KMS-11 (cell line): ENCODE measurements at regions not wholly inside any gene's neighbourhood (a gene's known extent, or its start where the extent isn't known, plus 50 kb on each side); places are given as distances from the start of the nearest gene placed in this dataset.

Experiments
- H2AFZ ChIP-seq: fragments of 200-600 bp; sonication (generic); 2 replicates; pipeline ENCODE4 v1.6.1; 2016; ENCODE audit warnings: antibody characterized with exemption, mixed run types, low read depth
- H3K27ac ChIP-seq: fragments of 200-600 bp; sonication (generic); 2 replicates; pipeline ENCODE4 v1.6.1; 2016; ENCODE audit warnings: mild to moderate bottlenecking, mixed run types
- H3K27me3 ChIP-seq: fragments of 200-600 bp; sonication (generic); 2 replicates; pipeline ENCODE4 v1.6.1; 2017; ENCODE audit warnings: mild to moderate bottlenecking, low read depth, mixed run types, moderate library complexity; ENCODE audit not compliant: insufficient read depth
- H3K36me3 ChIP-seq: fragments of 200-600 bp; sonication (generic); 2 replicates; pipeline ENCODE4 v1.6.1; 2017; ENCODE audit warnings: mild to moderate bottlenecking, mixed run types; ENCODE audit not compliant: insufficient read depth
- H3K4me1 ChIP-seq: fragments of 200-600 bp; sonication (generic); 2 replicates; pipeline ENCODE4 v1.6.1; 2016; ENCODE audit warnings: mild to moderate bottlenecking, low read depth, mixed run types; ENCODE audit not compliant: poor library complexity, severe bottlenecking
- H3K4me2 ChIP-seq: fragments of 200-600 bp; sonication (generic); 2 replicates; pipeline ENCODE4 v1.7.0; 2016; ENCODE audit warnings: mild to moderate bottlenecking, mixed run types
- H3K4me3 ChIP-seq: fragments of 200-600 bp; sonication (generic); IDR thresholded peaks from 2 replicates; pipeline ENCODE4 v1.6.1; 2017; ENCODE audit warnings: low read depth, low read length, mixed read lengths; ENCODE audit not compliant: insufficient read depth
- H3K79me2 ChIP-seq: fragments of 200-600 bp; sonication (generic); 2 replicates; pipeline ENCODE4 v1.6.1; 2016; ENCODE audit warnings: low read depth, mixed run types; ENCODE audit not compliant: insufficient read depth
- H3K9ac ChIP-seq: fragments of 200-600 bp; sonication (generic); 2 replicates; pipeline ENCODE4 v1.6.1; 2016; ENCODE audit warnings: mild to moderate bottlenecking, mixed run types
- H4K20me1 ChIP-seq: fragments of 200-600 bp; sonication (generic); 2 replicates; pipeline ENCODE4 v1.6.1; 2016; ENCODE audit warnings: mild to moderate bottlenecking, mixed run types; ENCODE audit not compliant: insufficient read depth
- TF ChIP-seq, protein P1 (sequence below): fragments of 200-600 bp; sonication (generic); conservative IDR thresholded peaks from 2 replicates; pipeline ENCODE4 v1.6.1; 2017; ENCODE audit warnings: low read depth, mild to moderate bottlenecking, antibody characterized with exemption, low read length, moderate library complexity, mixed read lengths

GRCh38 chr18:76679945-76680344 lies 142.4 kb upstream of the ZNF236 start:
- Histone ChIP-seq H3K9ac (no peak overlapping the region), H3K4me3 (no peak overlapping the region), H3K27ac (no peak overlapping the region), H3K79me2 (no peaks in the 10 kb centered on the region), H2AFZ (no peak overlapping the region), H3K4me2 (no peak overlapping the region), H3K27me3 (no peaks in the 10 kb centered on the region), H3K4me1 (no peaks in the 10 kb centered on the region), H3K36me3 (no peaks in the 10 kb centered on the region), H4K20me1 (no peaks in the 10 kb centered on the region)
- TF ChIP-seq, protein P1, sequence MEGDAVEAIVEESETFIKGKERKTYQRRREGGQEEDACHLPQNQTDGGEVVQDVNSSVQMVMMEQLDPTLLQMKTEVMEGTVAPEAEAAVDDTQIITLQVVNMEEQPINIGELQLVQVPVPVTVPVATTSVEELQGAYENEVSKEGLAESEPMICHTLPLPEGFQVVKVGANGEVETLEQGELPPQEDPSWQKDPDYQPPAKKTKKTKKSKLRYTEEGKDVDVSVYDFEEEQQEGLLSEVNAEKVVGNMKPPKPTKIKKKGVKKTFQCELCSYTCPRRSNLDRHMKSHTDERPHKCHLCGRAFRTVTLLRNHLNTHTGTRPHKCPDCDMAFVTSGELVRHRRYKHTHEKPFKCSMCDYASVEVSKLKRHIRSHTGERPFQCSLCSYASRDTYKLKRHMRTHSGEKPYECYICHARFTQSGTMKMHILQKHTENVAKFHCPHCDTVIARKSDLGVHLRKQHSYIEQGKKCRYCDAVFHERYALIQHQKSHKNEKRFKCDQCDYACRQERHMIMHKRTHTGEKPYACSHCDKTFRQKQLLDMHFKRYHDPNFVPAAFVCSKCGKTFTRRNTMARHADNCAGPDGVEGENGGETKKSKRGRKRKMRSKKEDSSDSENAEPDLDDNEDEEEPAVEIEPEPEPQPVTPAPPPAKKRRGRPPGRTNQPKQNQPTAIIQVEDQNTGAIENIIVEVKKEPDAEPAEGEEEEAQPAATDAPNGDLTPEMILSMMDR = no peak

- TF ChIP-seq, protein P1 = no peak
- Histone ChIP-seq H3K27ac (no peak overlapping the region), H4K20me1 (no peaks in the 10 kb centered on the region)
Observed at GRCh38 chr18:76679259-76679658, 143.1 kb upstream of the ZNF236 start.

DNA sequence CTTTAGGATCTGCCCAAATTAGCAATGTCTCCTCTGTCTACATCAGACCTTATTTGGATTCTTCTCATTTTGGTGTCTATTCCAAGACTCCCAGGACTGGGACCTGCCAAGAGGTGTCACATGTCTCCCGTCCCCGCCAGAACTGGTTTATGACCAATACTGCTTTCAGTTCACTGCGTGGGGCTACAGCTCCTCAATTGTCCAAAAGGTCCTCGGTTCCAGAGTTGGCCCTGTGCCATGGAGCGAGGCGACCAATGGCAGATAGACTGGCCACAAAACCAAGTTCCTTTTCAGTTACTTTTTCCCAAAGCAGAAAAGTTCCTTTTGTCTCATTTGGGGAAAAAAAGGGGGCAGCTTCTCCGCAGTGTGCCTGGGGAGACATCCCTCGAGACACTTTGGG lies 144.1 kb upstream of the ZNF236 start:
- Histone ChIP-seq H2AFZ (no peak overlapping the region), H4K20me1 (no peaks in the 10 kb centered on the region), H3K36me3 (no peaks in the 10 kb centered on the region), H3K27ac (no peak overlapping the region), H3K9ac (no peak overlapping the region), H3K27me3 (no peaks in the 10 kb centered on the region), H3K4me2 (no peak overlapping the region), H3K4me1 (no peaks in the 10 kb centered on the region), H3K4me3 (no peak overlapping the region), H3K79me2 (no peaks in the 10 kb centered on the region)
- TF ChIP-seq, protein P1 = no peak

More at GRCh38 chr18:76679259-76679658, 143.1 kb upstream of the ZNF236 start:
- H3K79me2 ChIP-seq = no peaks in the 10 kb centered on the region
- H3K4me1 ChIP-seq = no peaks in the 10 kb centered on the region
- no peak overlapping the region for H2AFZ ChIP-seq
- no peaks in the 10 kb centered on the region for H3K27me3 ChIP-seq
- H3K4me3 ChIP-seq = no peak overlapping the region
- no peaks in the 10 kb centered on the region for H3K36me3 ChIP-seq
- no peak overlapping the region for H3K4me2 ChIP-seq
- no peak overlapping the region for H3K9ac ChIP-seq

DNA sequence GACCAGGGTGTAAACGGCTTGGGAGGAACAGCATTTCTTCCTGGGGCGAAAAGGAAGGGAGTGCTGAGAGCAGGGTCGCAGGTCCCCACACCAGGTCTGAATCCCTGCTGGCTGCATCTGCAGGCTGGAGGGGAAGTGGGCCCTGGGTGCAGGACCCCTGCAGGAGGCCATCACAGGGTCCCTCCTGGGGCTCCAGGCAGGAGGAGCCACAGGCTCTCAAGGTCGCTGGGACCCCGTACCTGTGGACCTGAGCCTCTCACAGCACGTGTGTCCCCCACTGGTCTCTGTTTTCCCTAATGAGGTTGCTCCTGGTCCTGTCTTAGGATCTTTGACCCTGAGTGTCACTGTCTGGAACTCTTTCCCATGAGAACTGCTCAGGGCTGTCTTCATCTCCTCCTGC lies 147.8 kb upstream of the ZNF236 start:
- Histone ChIP-seq H3K4me2 (no peak overlapping the region), H2AFZ (no peak overlapping the region), H3K27me3 (no peaks in the 10 kb centered on the region), H3K27ac (no peak overlapping the region), H3K4me3 (no peak overlapping the region), H3K36me3 (no peaks in the 10 kb centered on the region), H3K4me1 (no peaks in the 10 kb centered on the region), H3K9ac (no peak overlapping the region), H3K79me2 (no peaks in the 10 kb centered on the region), H4K20me1 (no peaks in the 10 kb centered on the region)
- TF ChIP-seq, protein P1 = no peak
